ENCODE measurements at regions not wholly inside any gene's neighbourhood (a gene's known extent, or its start where the extent isn't known, plus 50 kb on each side); places are given as distances from the start of the nearest gene placed in this dataset.

DNA sequence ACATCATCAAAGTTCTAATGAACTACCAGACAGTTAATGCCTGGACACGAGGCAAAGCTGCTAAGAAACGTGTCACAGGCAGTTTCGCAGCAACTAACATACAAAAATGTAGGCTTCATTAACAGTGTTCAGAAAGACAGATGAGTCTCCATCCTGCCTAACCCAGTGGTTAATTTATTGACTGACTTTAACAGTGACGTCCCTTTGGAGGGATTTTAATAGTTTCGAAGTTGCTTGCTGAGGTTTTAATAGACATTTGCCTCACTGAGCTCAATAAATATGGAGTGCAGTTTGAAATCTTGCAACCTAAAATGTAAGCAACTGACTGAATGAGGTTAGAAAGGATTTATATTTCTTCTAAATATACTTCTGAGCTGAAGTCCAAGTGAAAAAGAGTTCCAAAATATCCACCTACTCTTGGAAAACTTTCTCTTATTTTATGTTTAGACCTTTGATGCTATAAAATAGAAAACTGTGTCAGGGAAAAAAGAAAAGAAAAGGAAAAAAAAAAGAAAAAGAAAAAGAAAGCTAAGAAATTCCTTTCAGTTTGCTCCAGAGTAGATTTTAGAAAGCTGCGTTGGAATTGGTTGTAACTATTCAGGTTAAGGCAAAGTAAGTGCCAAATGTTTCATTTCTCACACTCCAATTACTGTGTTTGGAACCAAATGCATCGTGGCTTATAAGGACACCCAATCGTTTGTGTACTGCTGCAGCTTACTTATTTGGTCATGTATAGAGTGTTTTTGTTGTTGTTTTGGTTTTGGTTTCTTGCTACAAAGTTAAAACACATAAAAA lies 2016.6 kb downstream of the MAT2B start:
- ChIA-PET POLR2A (interaction anchor here (0.6 to 0.8 kb wide), 3 partner anchors 12 to 303 kb away, joined by 3 to 4 read pairs (median 4); no protein-coding TSS in a partner anchor), CTCF (no interaction called here)
- H3K36me3 Mint-ChIP-seq (ENCODE audit: insufficient read depth, unreplicated experiment), result no peaks in the 10 kb centered on the region
- intact Hi-C loops (cut with micrococcal nuclease), result no loop called here
- no peak overlapping the region for H3K27ac Mint-ChIP-seq (ENCODE audit: low read depth, unreplicated experiment)
- H3K4me1 Mint-ChIP-seq (ENCODE audit: insufficient read depth, unreplicated experiment), result peaks cover 16% of the 10 kb centered on the region
- no peaks in the 10 kb centered on the region for H3K9me3 Mint-ChIP-seq (ENCODE audit: unreplicated experiment)
- H3K27me3 Mint-ChIP-seq (ENCODE audit: insufficient read depth, unreplicated experiment), result no peaks in the 10 kb centered on the region
- TF ChIP-seq, protein P1, sequence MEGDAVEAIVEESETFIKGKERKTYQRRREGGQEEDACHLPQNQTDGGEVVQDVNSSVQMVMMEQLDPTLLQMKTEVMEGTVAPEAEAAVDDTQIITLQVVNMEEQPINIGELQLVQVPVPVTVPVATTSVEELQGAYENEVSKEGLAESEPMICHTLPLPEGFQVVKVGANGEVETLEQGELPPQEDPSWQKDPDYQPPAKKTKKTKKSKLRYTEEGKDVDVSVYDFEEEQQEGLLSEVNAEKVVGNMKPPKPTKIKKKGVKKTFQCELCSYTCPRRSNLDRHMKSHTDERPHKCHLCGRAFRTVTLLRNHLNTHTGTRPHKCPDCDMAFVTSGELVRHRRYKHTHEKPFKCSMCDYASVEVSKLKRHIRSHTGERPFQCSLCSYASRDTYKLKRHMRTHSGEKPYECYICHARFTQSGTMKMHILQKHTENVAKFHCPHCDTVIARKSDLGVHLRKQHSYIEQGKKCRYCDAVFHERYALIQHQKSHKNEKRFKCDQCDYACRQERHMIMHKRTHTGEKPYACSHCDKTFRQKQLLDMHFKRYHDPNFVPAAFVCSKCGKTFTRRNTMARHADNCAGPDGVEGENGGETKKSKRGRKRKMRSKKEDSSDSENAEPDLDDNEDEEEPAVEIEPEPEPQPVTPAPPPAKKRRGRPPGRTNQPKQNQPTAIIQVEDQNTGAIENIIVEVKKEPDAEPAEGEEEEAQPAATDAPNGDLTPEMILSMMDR (IDR thresholded peaks at IDR 0.05; ENCODE audit: unreplicated experiment), result no peak
- DNase-seq (ENCODE audit: unreplicated experiment), result no peak
- no TSS peak for BruUV-seq (replicated peaks)
- H3K4me3 Mint-ChIP-seq (ENCODE audit: unreplicated experiment), result no peak overlapping the region

DNA sequence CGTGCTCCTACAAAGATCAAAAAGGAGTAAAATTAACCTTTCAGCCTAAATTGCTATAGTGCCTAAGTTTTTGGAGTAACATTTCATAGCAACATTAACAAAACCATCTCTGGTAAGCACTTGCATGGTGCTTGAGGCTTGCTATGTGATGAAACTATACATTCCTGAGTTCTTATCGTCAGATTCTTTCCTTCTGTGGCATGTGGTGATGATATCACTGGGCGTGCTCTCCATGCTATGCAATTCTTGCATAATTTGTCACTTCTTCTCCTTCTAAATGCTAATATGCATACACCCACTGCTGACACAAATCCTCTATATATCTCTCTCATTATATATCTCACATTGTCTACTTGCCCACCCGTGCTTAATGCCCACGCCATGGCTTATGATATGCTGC lies 2019.9 kb downstream of the MAT2B start:
- BruUV-seq (replicated peaks), result no TSS peak
- Mint-ChIP-seq H3K4me1 (ENCODE audit: insufficient read depth, unreplicated experiment) (peaks cover 16% of the 10 kb centered on the region), H3K4me3 (ENCODE audit: unreplicated experiment) (no peak overlapping the region), H3K36me3 (ENCODE audit: insufficient read depth, unreplicated experiment) (no peaks in the 10 kb centered on the region), H3K27me3 (ENCODE audit: insufficient read depth, unreplicated experiment) (no peaks in the 10 kb centered on the region), H3K9me3 (ENCODE audit: unreplicated experiment) (peaks cover 7% of the 10 kb centered on the region), H3K27ac (ENCODE audit: low read depth, unreplicated experiment) (no peak overlapping the region)
- POLR2A ChIA-PET, result no interaction called here
- intact Hi-C loops (cut with micrococcal nuclease), result no loop called here
- TF ChIP-seq, protein P1 (IDR thresholded peaks at IDR 0.05; ENCODE audit: unreplicated experiment), result no peak
- CTCF ChIA-PET, result interaction anchor here (0.6 to 1.6 kb wide), 2 partner anchors 9 to 730 kb away, joined by 4 read pairs; no protein-coding TSS in a partner anchor
- peak; percentile 61 for DNase-seq (ENCODE audit: unreplicated experiment)

DNA sequence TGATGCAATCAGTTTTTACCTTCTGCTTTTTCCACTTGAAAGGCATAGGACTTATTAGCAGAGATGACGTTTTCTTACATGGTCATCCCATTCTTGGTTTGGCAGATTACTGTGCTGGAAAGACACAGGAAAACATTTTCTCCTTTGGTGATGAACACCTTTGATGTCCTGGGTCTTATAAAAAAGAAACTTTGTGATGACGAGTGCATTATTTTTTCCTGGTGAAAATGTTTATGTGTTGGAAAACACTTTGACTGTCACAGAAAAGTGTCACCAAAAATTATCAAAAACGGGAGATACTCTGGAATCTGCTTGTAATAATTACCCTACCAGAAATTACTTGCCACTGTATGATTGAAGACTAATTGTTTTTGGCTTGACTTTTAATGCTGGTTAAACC lies 2020.9 kb downstream of the MAT2B start:
- H3K9me3 Mint-ChIP-seq (ENCODE audit: unreplicated experiment), result peaks cover 7% of the 10 kb centered on the region
- no peak for DNase-seq (ENCODE audit: unreplicated experiment)
- H3K4me3 Mint-ChIP-seq (ENCODE audit: unreplicated experiment), result no peak overlapping the region
- no peak overlapping the region for H3K27ac Mint-ChIP-seq (ENCODE audit: low read depth, unreplicated experiment)
- no TSS peak for BruUV-seq (replicated peaks)
- intact Hi-C loops (cut with micrococcal nuclease), result no loop called here
- H3K36me3 Mint-ChIP-seq (ENCODE audit: insufficient read depth, unreplicated experiment), result no peaks in the 10 kb centered on the region
- H3K27me3 Mint-ChIP-seq (ENCODE audit: insufficient read depth, unreplicated experiment), result no peaks in the 10 kb centered on the region
- TF ChIP-seq, protein P1 (IDR thresholded peaks at IDR 0.05; ENCODE audit: unreplicated experiment), result no peak
- CTCF ChIA-PET, result interaction anchor here (0.7 kb wide), 2 partner anchors 254 to 1427 kb away, joined by 5 to 6 read pairs; no protein-coding TSS in a partner anchor
- POLR2A ChIA-PET, result no interaction called here
- peaks cover 16% of the 10 kb centered on the region for H3K4me1 Mint-ChIP-seq (ENCODE audit: insufficient read depth, unreplicated experiment)

DNA sequence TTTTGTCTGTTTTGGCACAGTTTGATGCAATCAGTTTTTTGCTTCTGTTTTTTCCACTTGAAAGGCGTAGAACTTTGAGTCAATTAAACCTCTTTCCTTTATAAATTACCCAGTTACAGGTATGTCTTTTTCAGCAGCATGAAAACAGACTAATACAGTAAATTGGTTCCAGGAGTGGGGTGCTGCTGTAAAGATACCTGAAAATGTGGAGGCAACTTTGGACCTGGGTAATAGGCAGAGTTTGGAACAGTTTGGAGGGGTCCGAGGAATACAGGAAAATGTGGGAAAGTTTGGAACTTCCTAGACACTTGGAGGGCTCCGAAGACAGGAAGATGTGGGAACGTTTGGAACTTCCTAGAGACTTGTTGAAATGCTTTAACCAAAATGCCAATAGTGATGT lies 2022.2 kb downstream of the MAT2B start:
- intact Hi-C loops (cut with micrococcal nuclease), result no loop called here
- TF ChIP-seq, protein P1 (IDR thresholded peaks at IDR 0.05; ENCODE audit: unreplicated experiment), result no peak
- Mint-ChIP-seq H3K27me3 (ENCODE audit: insufficient read depth, unreplicated experiment) (no peaks in the 10 kb centered on the region), H3K27ac (ENCODE audit: low read depth, unreplicated experiment) (no peak overlapping the region), H3K9me3 (ENCODE audit: unreplicated experiment) (peaks cover 7% of the 10 kb centered on the region), H3K4me3 (ENCODE audit: unreplicated experiment) (no peak overlapping the region), H3K4me1 (ENCODE audit: insufficient read depth, unreplicated experiment) (peaks cover 10% of the 10 kb centered on the region), H3K36me3 (ENCODE audit: insufficient read depth, unreplicated experiment) (no peaks in the 10 kb centered on the region)
- no peak for DNase-seq (ENCODE audit: unreplicated experiment)
- no TSS peak for BruUV-seq (replicated peaks)
- CTCF ChIA-PET, result no interaction called here
- POLR2A ChIA-PET, result no interaction called here

Data from MCF 10A (cell line).